Erythroblast (primary cell): ENCODE measurements at regions not wholly inside any gene's neighbourhood (a gene's known extent, or its start where the extent isn't known, plus 50 kb on each side); places are given as distances from the start of the nearest gene placed in this dataset.

Experiments
- GATA1 ChIP-seq: IDR thresholded peaks from 2 replicates; pipeline ENCODE4 v1.6.1; 2011; ENCODE audit warnings: low read depth, mild to moderate bottlenecking, control low read depth, low read length, moderate library complexity
- POLR2A ChIP-seq: IDR thresholded peaks from 2 replicates; pipeline ENCODE4 v1.6.1; 2011; ENCODE audit warnings: mild to moderate bottlenecking, low read length

- no peak for TF ChIP-seq POLR2A
- no peak for TF ChIP-seq GATA1
Observed at GRCh38 chr18:67280486-67281242, 235.9 kb downstream of the DSEL start.
